GM12873 (cell line): ENCODE measurements at regions not wholly inside any gene's neighbourhood (a gene's known extent, or its start where the extent isn't known, plus 50 kb on each side); places are given as distances from the start of the nearest gene placed in this dataset.

Source experiments
- CTCF ChIP-seq: IDR thresholded peaks from 2 replicates; pipeline ENCODE4 v1.5.1; 2012; ENCODE audit warnings: low read depth, mild to moderate bottlenecking, moderate library complexity, low read length, control low read depth; ENCODE audit not compliant: insufficient read depth; ENCODE audit errors: missing control alignments

GRCh38 chr10:105875050-105875449 lies 1234.0 kb downstream of the SORCS3 start:
- no peak for TF ChIP-seq CTCF

GRCh38 chr10:105872665-105873064 lies 1231.6 kb downstream of the SORCS3 start:
- TF ChIP-seq CTCF: no peak

GRCh38 chr10:105868935-105869334 lies 1227.8 kb downstream of the SORCS3 start:
- TF ChIP-seq CTCF: no peak

GRCh38 chr10:105864854-105865253 lies 1223.8 kb downstream of the SORCS3 start:
- TF ChIP-seq CTCF: no peak

- no peak for TF ChIP-seq CTCF
Observed at GRCh38 chr10:105857268-105858264, 1216.5 kb downstream of the SORCS3 start.

GRCh38 chr10:105855791-105856190 lies 1214.7 kb downstream of the SORCS3 start:
- no peak for TF ChIP-seq CTCF

GRCh38 chr10:105844676-105845570 lies 1203.8 kb downstream of the SORCS3 start:
- no peak for TF ChIP-seq CTCF
